ENCODE measurements at regions not wholly inside any gene's neighbourhood (a gene's known extent, or its start where the extent isn't known, plus 50 kb on each side); places are given as distances from the start of the nearest gene placed in this dataset.

- Histone ChIP-seq H2AFZ (ENCODE audit: low read depth, low read length, severe bottlenecking) (no peak overlapping the region), H3K27me3 (ENCODE audit: low read length) (no peaks in the 10 kb centered on the region), H3K27ac (ENCODE audit: low read depth, low read length) (no peak overlapping the region), H3K9me3 (ENCODE audit: insufficient read depth, low read length) (no peaks in the 10 kb centered on the region), H3F3A (ENCODE audit: insufficient read depth) (no peaks in the 10 kb centered on the region), H3K9me2 (replicated peaks; ENCODE audit: insufficient read depth, low read length) (no peaks in the 10 kb centered on the region), H3K4me2 (ENCODE audit: low read depth, low read length, poor library complexity, severe bottlenecking) (no peak overlapping the region), H3K4me3 (ENCODE audit: insufficient read depth, low read length, poor library complexity, severe bottlenecking) (no peak overlapping the region), H4K20me1 (ENCODE audit: low read depth, low read length) (no peaks in the 10 kb centered on the region), H3K36me3 (ENCODE audit: low read length) (no peaks in the 10 kb centered on the region), H3K9ac (ENCODE audit: low read length) (no peak overlapping the region), H3K79me2 (ENCODE audit: insufficient read depth, low read length) (no peaks in the 10 kb centered on the region)
- TF ChIP-seq CTCF (IDR thresholded peaks at IDR 0.05; ENCODE audit: insufficient read depth, low read length, poor library complexity, severe bottlenecking) (no peak), EZH2phosphoT487 (conservative IDR thresholded peaks at IDR 0.05; ENCODE audit: low read length) (no peak)
Observed at GRCh38 chr20:60817891-60818290, 434.2 kb upstream of the CDH4 start.

GRCh38 chr20:60819511-60819910 lies 432.6 kb upstream of the CDH4 start:
- Histone ChIP-seq H3K36me3 (ENCODE audit: low read length) (no peaks in the 10 kb centered on the region), H3K27me3 (ENCODE audit: low read length) (no peaks in the 10 kb centered on the region), H2AFZ (ENCODE audit: low read depth, low read length, severe bottlenecking) (no peak overlapping the region), H3K9ac (ENCODE audit: low read length) (no peak overlapping the region), H3K79me2 (ENCODE audit: insufficient read depth, low read length) (no peaks in the 10 kb centered on the region), H3K4me3 (ENCODE audit: insufficient read depth, low read length, poor library complexity, severe bottlenecking) (no peak overlapping the region), H3K9me3 (ENCODE audit: insufficient read depth, low read length) (no peaks in the 10 kb centered on the region), H3K4me2 (ENCODE audit: low read depth, low read length, poor library complexity, severe bottlenecking) (no peak overlapping the region), H3K27ac (ENCODE audit: low read depth, low read length) (no peak overlapping the region), H3F3A (ENCODE audit: insufficient read depth) (no peaks in the 10 kb centered on the region), H3K9me2 (replicated peaks; ENCODE audit: insufficient read depth, low read length) (no peaks in the 10 kb centered on the region), H4K20me1 (ENCODE audit: low read depth, low read length) (no peaks in the 10 kb centered on the region)
- TF ChIP-seq EZH2phosphoT487 (conservative IDR thresholded peaks at IDR 0.05; ENCODE audit: low read length) (no peak), CTCF (IDR thresholded peaks at IDR 0.05; ENCODE audit: insufficient read depth, low read length, poor library complexity, severe bottlenecking) (no peak)

- Histone ChIP-seq H3K36me3 (ENCODE audit: low read length) (no peaks in the 10 kb centered on the region), H2AFZ (ENCODE audit: low read depth, low read length, severe bottlenecking) (no peak overlapping the region), H3K4me3 (ENCODE audit: insufficient read depth, low read length, poor library complexity, severe bottlenecking) (no peak overlapping the region), H3K79me2 (ENCODE audit: insufficient read depth, low read length) (no peaks in the 10 kb centered on the region), H3K9me2 (replicated peaks; ENCODE audit: insufficient read depth, low read length) (no peaks in the 10 kb centered on the region), H3K27me3 (ENCODE audit: low read length) (no peaks in the 10 kb centered on the region), H4K20me1 (ENCODE audit: low read depth, low read length) (no peaks in the 10 kb centered on the region), H3F3A (ENCODE audit: insufficient read depth) (no peaks in the 10 kb centered on the region), H3K9ac (ENCODE audit: low read length) (no peak overlapping the region), H3K27ac (ENCODE audit: low read depth, low read length) (no peak overlapping the region), H3K4me2 (ENCODE audit: low read depth, low read length, poor library complexity, severe bottlenecking) (no peak overlapping the region), H3K9me3 (ENCODE audit: insufficient read depth, low read length) (no peaks in the 10 kb centered on the region)
- no peak for TF ChIP-seq EZH2phosphoT487 (conservative IDR thresholded peaks at IDR 0.05; ENCODE audit: low read length)
- TF ChIP-seq CTCF (IDR thresholded peaks at IDR 0.05; ENCODE audit: insufficient read depth, low read length, poor library complexity, severe bottlenecking) = no peak
Observed at GRCh38 chr20:60820149-60820548, 431.9 kb upstream of the CDH4 start.

- no peak overlapping the region for H3K27ac ChIP-seq (ENCODE audit: low read depth, low read length)
- no peak overlapping the region for H3K4me3 ChIP-seq (ENCODE audit: insufficient read depth, low read length, poor library complexity, severe bottlenecking)
- H3F3A ChIP-seq (ENCODE audit: insufficient read depth) = no peaks in the 10 kb centered on the region
- no peak overlapping the region for H2AFZ ChIP-seq (ENCODE audit: low read depth, low read length, severe bottlenecking)
- no peaks in the 10 kb centered on the region for H3K9me2 ChIP-seq (replicated peaks; ENCODE audit: insufficient read depth, low read length)
- H4K20me1 ChIP-seq (ENCODE audit: low read depth, low read length) = no peaks in the 10 kb centered on the region
- TF ChIP-seq EZH2phosphoT487 (conservative IDR thresholded peaks at IDR 0.05; ENCODE audit: low read length) (no peak), CTCF (IDR thresholded peaks at IDR 0.05; ENCODE audit: insufficient read depth, low read length, poor library complexity, severe bottlenecking) (no peak)
- no peaks in the 10 kb centered on the region for H3K36me3 ChIP-seq (ENCODE audit: low read length)
- H3K9ac ChIP-seq (ENCODE audit: low read length) = no peak overlapping the region
- no peak overlapping the region for H3K4me2 ChIP-seq (ENCODE audit: low read depth, low read length, poor library complexity, severe bottlenecking)
- no peaks in the 10 kb centered on the region for H3K27me3 ChIP-seq (ENCODE audit: low read length)
- H3K9me3 ChIP-seq (ENCODE audit: insufficient read depth, low read length) = no peaks in the 10 kb centered on the region
- no peaks in the 10 kb centered on the region for H3K79me2 ChIP-seq (ENCODE audit: insufficient read depth, low read length)
Observed at GRCh38 chr20:60820918-60821317, 431.1 kb upstream of the CDH4 start.
